Stimulated activated CD4-positive, alpha-beta T cell treated with anti-CD3 and anti-CD28 coated beads, Interleukin-4, amount 100 ng/mL, for 24 hours (primary cell): ENCODE measurements at regions not wholly inside any gene's neighbourhood (a gene's known extent, or its start where the extent isn't known, plus 50 kb on each side); places are given as distances from the start of the nearest gene placed in this dataset.
"Not testable (repeated sequence)": the region's sequence is repeated elsewhere in the genome, so short reads cannot be mapped to it uniquely, and the experiment has no call there.

Experiments
- DNase-seq: peaks from one replicate; pipeline ENCODE4 v3.0.0-alpha.2; 2020

DNA sequence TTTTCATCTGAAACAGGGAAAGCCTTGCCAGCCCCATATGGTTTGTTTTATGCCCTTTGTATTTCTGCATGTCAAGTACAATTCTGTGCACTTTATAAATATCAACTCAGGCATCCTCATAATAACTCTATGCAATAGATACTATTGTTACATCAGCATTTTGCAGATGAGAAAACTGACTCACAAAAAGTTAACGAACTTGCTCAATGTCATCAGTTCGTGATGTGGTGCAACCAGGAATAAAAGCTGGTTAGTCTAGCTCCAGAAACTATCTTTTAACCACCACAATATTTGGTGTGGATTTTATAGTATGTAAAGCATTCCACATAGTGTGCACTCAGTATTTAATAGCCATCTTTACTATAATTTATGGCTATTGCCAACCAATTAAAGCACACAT lies 134.9 kb downstream of the MRPS30 start:
- no peak for DNase-seq

GRCh38 chr5:44945743-44946142 lies 137.0 kb downstream of the MRPS30 start:
- no peak for DNase-seq

- no peak for DNase-seq
These were observed 140.9 kb downstream of the MRPS30 start for GRCh38 chr5:44949687-44950086.

- no peak for DNase-seq
These were observed 142.6 kb downstream of the MRPS30 start for GRCh38 chr5:44951371-44951770.

GRCh38 chr5:44952376-44952775 lies 143.6 kb downstream of the MRPS30 start:
- DNase-seq, result no peak

DNA sequence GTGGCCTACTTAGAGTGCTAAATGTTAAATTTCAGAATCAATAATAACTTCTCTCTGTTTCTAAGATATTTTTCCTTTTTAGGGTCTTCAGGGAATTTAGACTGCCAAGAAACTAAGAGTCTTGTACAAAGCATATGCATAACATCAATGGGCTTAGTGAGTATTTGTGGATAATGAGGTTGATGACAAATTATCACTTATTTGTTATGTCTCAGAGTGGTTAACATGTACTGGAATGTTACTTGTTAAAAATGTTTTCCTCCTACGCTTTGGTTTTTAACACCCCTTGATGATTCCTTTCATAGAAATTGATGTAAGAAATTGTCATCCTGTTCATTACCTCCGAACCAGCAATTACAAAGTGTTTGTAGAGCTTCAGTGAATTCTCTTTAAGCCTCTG lies 144.3 kb downstream of the MRPS30 start:
- no peak for DNase-seq

GRCh38 chr5:44958943-44959454 lies 150.3 kb downstream of the MRPS30 start:
- not testable (repeated sequence) for DNase-seq

GRCh38 chr5:44969825-44970224 lies 161.1 kb downstream of the MRPS30 start:
- DNase-seq, result no peak

DNA sequence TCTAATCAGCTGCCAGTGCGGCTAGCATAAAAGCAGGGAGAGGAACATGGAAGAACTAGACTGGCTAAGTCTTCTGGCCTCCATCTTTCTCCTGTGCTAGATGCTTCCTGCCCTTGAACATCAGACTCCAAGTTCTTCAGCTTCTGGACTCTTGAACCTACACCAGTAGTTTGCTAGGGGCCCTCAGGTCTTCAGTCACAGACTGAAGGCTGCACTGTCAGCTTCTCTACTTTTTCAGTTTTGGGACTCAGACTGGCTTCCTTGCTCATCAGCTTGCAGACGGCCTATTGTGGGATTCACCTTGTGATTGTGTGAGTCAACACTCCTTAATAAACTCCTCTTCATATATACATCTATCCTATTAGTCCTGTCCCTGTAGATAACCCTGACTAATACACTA lies 162.2 kb downstream of the MRPS30 start:
- not testable (repeated sequence) for DNase-seq

- no peak for DNase-seq
These were observed 166.1 kb downstream of the MRPS30 start for GRCh38 chr5:44974813-44975212.

GRCh38 chr5:44981708-44982107 lies 173.0 kb downstream of the MRPS30 start:
- DNase-seq, result no peak

GRCh38 chr5:44983006-44983405 lies 174.3 kb downstream of the MRPS30 start:
- no peak for DNase-seq

GRCh38 chr5:44987026-44987425 lies 178.3 kb downstream of the MRPS30 start:
- DNase-seq, result no peak

DNA sequence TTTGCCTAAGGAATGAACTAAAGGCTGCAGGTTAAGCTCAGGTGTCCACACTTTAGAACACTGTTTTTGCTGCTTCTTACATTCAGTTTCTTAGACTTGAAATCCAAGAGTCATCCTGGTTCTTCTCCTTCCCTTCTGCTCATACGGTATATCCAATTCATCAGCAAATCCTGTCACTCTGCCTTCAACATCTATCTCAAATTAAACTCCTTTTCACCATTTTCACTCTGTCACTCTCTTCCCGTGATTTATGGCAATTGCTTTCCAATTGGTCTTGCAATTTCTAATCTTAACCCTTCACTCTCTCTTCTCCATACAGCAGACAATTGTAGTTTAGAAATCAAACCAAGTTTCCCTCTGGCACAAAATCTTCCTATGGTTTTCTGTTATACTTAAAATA lies 182.9 kb downstream of the MRPS30 start:
- no peak for DNase-seq

GRCh38 chr5:44993286-44993685 lies 184.5 kb downstream of the MRPS30 start:
- DNase-seq, result no peak

- no peak for DNase-seq
These were observed 188.8 kb downstream of the MRPS30 start for GRCh38 chr5:44997506-44997905.

GRCh38 chr5:45007102-45007501 lies 198.4 kb downstream of the MRPS30 start:
- DNase-seq, result not testable (repeated sequence)

DNA sequence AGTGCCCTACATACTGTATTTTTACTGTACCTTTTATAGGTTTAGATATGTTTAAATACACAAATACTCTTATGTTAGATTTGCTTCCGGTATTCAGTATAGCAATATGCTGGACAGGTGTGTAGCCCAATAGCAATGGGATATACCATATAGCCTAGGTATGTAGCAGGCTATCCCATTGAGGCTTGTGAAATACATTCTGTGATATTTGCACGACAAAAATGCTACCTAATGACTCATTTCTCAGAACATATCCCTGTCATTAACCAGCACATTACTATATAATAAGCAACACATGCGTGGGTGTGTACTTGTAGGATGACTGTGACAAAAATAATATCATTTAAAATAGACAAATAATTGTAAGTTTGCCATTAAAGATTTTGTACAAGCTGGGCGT lies 208.8 kb downstream of the MRPS30 start:
- no peak for DNase-seq

- no peak for DNase-seq
These were observed 220.8 kb downstream of the MRPS30 start for GRCh38 chr5:45029553-45029952.

DNA sequence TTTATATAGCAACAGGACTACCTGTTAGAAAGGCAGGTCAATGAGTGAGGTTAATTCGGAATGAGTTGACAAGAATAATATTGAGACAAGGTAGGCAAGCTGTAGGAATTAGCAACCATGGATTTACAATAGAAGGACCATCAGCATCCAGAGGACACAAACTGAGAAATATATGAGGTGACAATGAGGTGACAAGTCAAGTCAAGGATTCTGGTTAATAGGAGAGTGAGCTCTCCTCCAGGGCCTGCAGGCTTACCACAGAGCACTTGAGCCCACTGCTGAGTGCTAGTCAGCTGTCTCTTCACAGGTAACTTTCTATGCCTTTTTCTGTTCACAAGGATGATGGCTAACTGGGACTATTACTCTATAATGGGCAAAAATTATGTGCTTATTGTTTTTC lies 227.2 kb downstream of the MRPS30 start:
- DNase-seq, result no peak

DNA sequence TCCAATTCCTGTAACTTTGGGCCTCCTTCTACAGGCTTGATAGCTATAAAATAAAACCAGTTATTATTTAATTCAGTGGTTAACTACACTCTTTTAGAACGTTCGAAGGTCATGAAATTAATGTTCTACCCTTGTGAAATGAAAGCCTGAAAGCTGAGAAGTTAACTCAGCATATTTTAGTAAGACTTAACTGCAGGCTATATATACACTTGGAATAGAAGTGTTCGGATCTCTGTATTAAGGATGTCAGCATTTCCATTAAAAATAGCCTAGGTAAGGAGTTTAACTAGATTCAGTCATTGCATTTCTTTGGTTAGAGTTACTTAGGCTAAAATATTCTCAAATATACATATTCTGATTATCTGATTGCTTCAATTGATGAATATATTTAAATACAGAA lies 229.2 kb downstream of the MRPS30 start:
- no peak for DNase-seq

GRCh38 chr5:45038366-45038987 lies 229.7 kb downstream of the MRPS30 start:
- DNase-seq, result no peak

GRCh38 chr5:45042283-45042682 lies 233.5 kb downstream of the MRPS30 start:
- DNase-seq, result no peak

DNA sequence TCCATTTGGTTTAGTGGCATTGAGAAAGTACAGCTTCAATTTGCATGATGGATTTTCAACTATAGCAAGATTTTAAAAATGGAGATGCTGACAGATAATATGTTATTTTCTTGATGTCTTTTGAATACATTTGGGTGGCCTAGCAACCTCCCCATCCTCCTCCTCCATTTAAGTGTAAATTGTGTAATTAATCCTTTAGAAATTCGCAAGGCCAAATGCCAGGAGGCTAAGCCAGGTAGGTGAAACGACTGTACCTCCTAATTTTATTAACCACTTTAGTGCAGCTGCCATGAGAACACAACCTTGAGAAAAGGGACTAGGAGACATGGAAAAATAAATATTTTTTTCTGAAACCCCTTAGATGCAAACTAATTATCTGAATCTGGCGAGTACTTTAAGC lies 248.8 kb downstream of the MRPS30 start:
- DNase-seq, result no peak

- DNase-seq, result no peak
These were observed 252.0 kb downstream of the MRPS30 start for GRCh38 chr5:45060724-45061123.
